MCF 10A (cell line): ENCODE measurements at regions not wholly inside any gene's neighbourhood (a gene's known extent, or its start where the extent isn't known, plus 50 kb on each side); places are given as distances from the start of the nearest gene placed in this dataset.

Experiments
- BruUV-seq: library from RNA; stranded (reverse); fragments of 400-500 nt; replicated peaks from 2 replicates; lab custom pipeline; 2021; lab: Mats Ljungman, UMichigan
- CTCF ChIA-PET: fragments of 300-600 bp; sonication (Branson Sonifier 250); formaldehyde crosslinking; extraction: SDS; loops from one replicate; lab custom pipeline; 2021; ENCODE audit warnings: antibody characterized with exemption, inconsistent platforms; lab: Yijun Ruan, JAX
- POLR2A ChIA-PET: fragments of 300-600, 350-650 bp; sonication (Branson Sonifier 250); formaldehyde crosslinking; extraction: SDS; loops from one replicate; lab custom pipeline; 2020; ENCODE audit warnings: antibody characterized with exemption, inconsistent platforms; lab: Yijun Ruan, JAX
- DNase-seq: peaks from one replicate; pipeline ENCODE4 v3.0.0-alpha.2; 2018; ENCODE audit not compliant: unreplicated experiment
- H3K27ac Mint-ChIP-seq: one replicate; pipeline ENCODE4 v1.8.0; 2022; ENCODE audit warnings: mild to moderate bottlenecking, low read depth, mixed read lengths; ENCODE audit not compliant: unreplicated experiment
- H3K27me3 Mint-ChIP-seq: one replicate; pipeline ENCODE4 v1.8.0; 2022; ENCODE audit warnings: mixed read lengths; ENCODE audit not compliant: insufficient read depth, unreplicated experiment
- H3K36me3 Mint-ChIP-seq: one replicate; pipeline ENCODE4 v1.8.0; 2022; ENCODE audit warnings: mild to moderate bottlenecking, moderate library complexity, mixed read lengths; ENCODE audit not compliant: insufficient read depth, unreplicated experiment
- H3K4me1 Mint-ChIP-seq: one replicate; pipeline ENCODE4 v1.8.0; 2022; ENCODE audit warnings: mixed read lengths; ENCODE audit not compliant: insufficient read depth, unreplicated experiment
- H3K4me3 Mint-ChIP-seq: one replicate; pipeline ENCODE4 v1.8.0; 2022; ENCODE audit warnings: mild to moderate bottlenecking, moderate library complexity, mixed read lengths; ENCODE audit not compliant: unreplicated experiment
- H3K9me3 Mint-ChIP-seq: one replicate; pipeline ENCODE4 v1.8.0; 2022; ENCODE audit warnings: mixed read lengths; ENCODE audit not compliant: unreplicated experiment
- intact Hi-C: fragments of 100-400 bp; cut with micrococcal nuclease; formaldehyde crosslinking; loops from 2 replicates; pipeline ENCODE4 v1.14.1; 2022
- TF ChIP-seq, protein P1 (sequence below): fragments of 200-600 bp; IDR thresholded peaks from one replicate; pipeline ENCODE4 v1.8.0; 2022; ENCODE audit warnings: antibody characterized with exemption, mild to moderate bottlenecking; ENCODE audit not compliant: unreplicated experiment

DNA sequence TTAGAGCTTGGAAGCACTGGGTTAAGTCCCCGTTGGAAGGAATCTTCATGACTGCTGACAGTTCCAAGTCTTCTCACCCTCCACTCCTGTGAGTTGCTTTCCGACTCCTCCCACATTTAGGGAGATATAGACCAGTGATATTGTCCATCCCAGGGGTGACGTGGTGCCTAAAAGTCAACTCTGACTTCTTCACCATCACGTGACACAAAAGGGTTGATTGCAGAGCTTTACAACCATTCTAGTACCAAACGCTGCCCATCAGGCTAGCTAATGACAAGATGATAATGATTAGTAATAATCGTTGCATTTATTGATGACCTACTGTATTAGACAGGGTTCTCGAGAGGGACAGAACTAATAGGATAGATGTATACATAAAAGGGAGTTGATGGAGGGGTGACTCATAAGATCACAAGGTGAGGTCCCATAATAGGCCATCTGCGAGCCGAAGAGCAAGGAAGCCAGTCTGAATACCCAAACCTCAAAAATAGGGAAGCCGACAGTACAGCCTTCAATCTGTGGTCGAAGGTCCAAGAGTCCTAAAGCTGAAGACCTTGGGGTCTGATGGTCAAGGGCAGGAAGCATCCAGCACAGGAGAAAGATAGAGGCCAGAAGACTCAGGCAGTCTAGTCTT is 85.3 kb upstream of the CARD11 start:
- Mint-ChIP-seq H3K4me3 (no peak overlapping the region), H3K27ac (no peak overlapping the region), H3K9me3 (no peaks in the 10 kb centered on the region), H3K4me1 (no peaks in the 10 kb centered on the region), H3K36me3 (no peaks in the 10 kb centered on the region), H3K27me3 (peaks cover 6% of the 10 kb centered on the region)
- BruUV-seq: no TSS peak
- DNase-seq: no peak
- intact Hi-C loops: no loop called here
- ChIA-PET CTCF (no interaction called here), POLR2A (interaction anchor here (1.3 kb wide), 1 partner anchor 13 kb away, joined by 5 read pairs; no protein-coding TSS in a partner anchor)
- TF ChIP-seq, protein P1, sequence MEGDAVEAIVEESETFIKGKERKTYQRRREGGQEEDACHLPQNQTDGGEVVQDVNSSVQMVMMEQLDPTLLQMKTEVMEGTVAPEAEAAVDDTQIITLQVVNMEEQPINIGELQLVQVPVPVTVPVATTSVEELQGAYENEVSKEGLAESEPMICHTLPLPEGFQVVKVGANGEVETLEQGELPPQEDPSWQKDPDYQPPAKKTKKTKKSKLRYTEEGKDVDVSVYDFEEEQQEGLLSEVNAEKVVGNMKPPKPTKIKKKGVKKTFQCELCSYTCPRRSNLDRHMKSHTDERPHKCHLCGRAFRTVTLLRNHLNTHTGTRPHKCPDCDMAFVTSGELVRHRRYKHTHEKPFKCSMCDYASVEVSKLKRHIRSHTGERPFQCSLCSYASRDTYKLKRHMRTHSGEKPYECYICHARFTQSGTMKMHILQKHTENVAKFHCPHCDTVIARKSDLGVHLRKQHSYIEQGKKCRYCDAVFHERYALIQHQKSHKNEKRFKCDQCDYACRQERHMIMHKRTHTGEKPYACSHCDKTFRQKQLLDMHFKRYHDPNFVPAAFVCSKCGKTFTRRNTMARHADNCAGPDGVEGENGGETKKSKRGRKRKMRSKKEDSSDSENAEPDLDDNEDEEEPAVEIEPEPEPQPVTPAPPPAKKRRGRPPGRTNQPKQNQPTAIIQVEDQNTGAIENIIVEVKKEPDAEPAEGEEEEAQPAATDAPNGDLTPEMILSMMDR: no peak

DNA sequence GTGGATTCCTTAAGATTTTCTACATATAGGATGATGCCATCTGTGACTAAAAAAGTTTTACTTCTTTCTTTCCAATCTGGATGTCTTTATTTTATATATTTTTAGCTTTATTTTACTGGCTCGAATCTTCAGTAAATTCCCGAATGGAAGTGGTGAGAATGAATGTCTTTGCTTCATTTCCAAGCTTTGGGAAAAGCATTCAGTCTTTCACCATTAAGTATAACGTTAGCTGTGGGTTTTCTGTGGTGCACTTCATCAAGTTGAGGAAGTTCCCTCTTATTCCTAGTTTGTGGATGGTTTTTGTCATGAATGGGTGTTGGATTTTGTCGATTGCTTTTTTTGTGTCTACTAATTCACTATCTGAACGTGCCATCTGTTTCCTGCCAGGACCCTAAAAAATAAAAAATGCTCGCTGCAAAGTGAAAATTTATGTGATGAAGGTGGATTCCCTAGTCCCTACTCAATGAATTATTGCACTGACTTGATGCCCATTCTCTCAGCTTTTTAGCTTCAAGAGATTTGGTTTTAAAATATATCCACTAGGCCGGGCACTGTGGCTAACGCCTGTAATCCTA is 90.2 kb upstream of the CARD11 start:
- POLR2A ChIA-PET: no interaction called here
- CTCF ChIA-PET: no interaction called here
- Mint-ChIP-seq H3K36me3 (no peaks in the 10 kb centered on the region), H3K27me3 (no peaks in the 10 kb centered on the region), H3K4me3 (no peak overlapping the region), H3K27ac (no peak overlapping the region), H3K4me1 (no peaks in the 10 kb centered on the region), H3K9me3 (no peaks in the 10 kb centered on the region)
- intact Hi-C loops: no loop called here
- no peak for DNase-seq
- BruUV-seq: no TSS peak
- TF ChIP-seq, protein P1: no peak

DNA sequence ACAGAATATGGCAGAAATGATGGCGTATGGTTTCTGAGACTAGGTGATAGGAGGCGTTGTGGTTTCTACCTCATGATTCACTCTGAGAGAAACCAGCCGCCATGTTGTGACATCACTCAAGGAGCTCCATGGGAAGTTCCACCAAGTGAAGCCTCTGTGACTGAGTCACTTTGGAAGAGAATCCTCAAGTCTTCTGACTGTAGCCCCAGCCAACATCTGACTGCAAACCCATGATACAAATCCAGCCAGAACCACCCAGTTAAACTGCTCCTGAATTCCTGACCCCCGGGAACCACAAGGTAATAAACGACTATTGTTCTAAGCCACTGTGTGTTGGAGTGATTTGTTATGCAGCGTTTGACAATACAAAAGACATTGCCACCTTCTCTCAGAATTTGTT is 91.1 kb upstream of the CARD11 start:
- TF ChIP-seq, protein P1: no peak
- no peaks in the 10 kb centered on the region for H3K9me3 Mint-ChIP-seq
- CTCF ChIA-PET: interaction anchor here (0.7 kb wide), 1 partner anchor 26 kb away, joined by 4 read pairs; no protein-coding TSS in a partner anchor
- intact Hi-C loops: no loop called here
- POLR2A ChIA-PET: interaction anchor here (1.0 kb wide), 1 partner anchor 12 kb away, joined by 3 read pairs; no protein-coding TSS in a partner anchor
- H3K4me1 Mint-ChIP-seq: no peaks in the 10 kb centered on the region
- BruUV-seq: no TSS peak
- no peaks in the 10 kb centered on the region for H3K36me3 Mint-ChIP-seq
- no peaks in the 10 kb centered on the region for H3K27me3 Mint-ChIP-seq
- no peak overlapping the region for H3K4me3 Mint-ChIP-seq
- no peak overlapping the region for H3K27ac Mint-ChIP-seq
- DNase-seq: no peak

- H3K27ac Mint-ChIP-seq: no peak overlapping the region
- H3K36me3 Mint-ChIP-seq: no peaks in the 10 kb centered on the region
- H3K4me3 Mint-ChIP-seq: no peak overlapping the region
- intact Hi-C loops: no loop called here
- H3K9me3 Mint-ChIP-seq: no peaks in the 10 kb centered on the region
- ChIA-PET CTCF (interaction anchor here (0.6 kb wide), 1 partner anchor 1516 kb away, joined by 3 read pairs; no protein-coding TSS in a partner anchor), POLR2A (interaction anchor here (1.0 kb wide), 1 partner anchor 11 kb away, joined by 3 read pairs; no protein-coding TSS in a partner anchor)
- no peaks in the 10 kb centered on the region for H3K27me3 Mint-ChIP-seq
- BruUV-seq: no TSS peak
- DNase-seq: no peak
- TF ChIP-seq, protein P1: no peak
- no peaks in the 10 kb centered on the region for H3K4me1 Mint-ChIP-seq
Observed at GRCh38 chr7:3135626-3136025, 92.0 kb upstream of the CARD11 start.
